H1 (cell line): ENCODE measurements at regions not wholly inside any gene's neighbourhood (a gene's known extent, or its start where the extent isn't known, plus 50 kb on each side); places are given as distances from the start of the nearest gene placed in this dataset.

Source experiments
- CTCF ChIA-PET: fragments of 300-600 bp; sonication (Branson Sonifier 250); formaldehyde crosslinking; loops from one replicate; lab custom pipeline; 2021; ENCODE audit not compliant: partially characterized antibody; lab: Charles Lee
- POLR2A ChIA-PET: fragments of 300-600 bp; sonication (Branson Sonifier 250); formaldehyde crosslinking; loops from one replicate; lab custom pipeline; 2021; ENCODE audit warnings: inconsistent platforms; ENCODE audit not compliant: partially characterized antibody; lab: Charles Lee
- DNase-seq, 2 experiments: peaks; one replicate each; pipeline versions ENCODE4 v3.0.0 to v3.0.0-alpha.2; 2010 to 2022; ENCODE audit warnings: low spot score in 2 of 2, low read depth in 1 of 2, mixed read lengths in 1 of 2
- FAIRE-seq: peaks from 2 replicates; lab custom pipeline; 2011; peaks lifted over from hg19 to GRCh38; lab: Jason Lieb, UNC
- H2AFZ ChIP-seq: 2 replicates; pipeline ENCODE4 v1.8.1; 2012; ENCODE audit warnings: low read length, inconsistent platforms
- H2AK5ac ChIP-seq: 2 replicates; pipeline ENCODE4 v1.6.1; 2013; ENCODE audit warnings: low read depth, low read length
- H2BK120ac ChIP-seq: replicated peaks from 2 replicates; pipeline ENCODE3; 2013; ENCODE audit warnings: low read depth, low read length, inconsistent platforms
- H2BK12ac ChIP-seq: 2 replicates; pipeline ENCODE4 v1.6.1; 2013; ENCODE audit warnings: low read depth, low read length
- H2BK15ac ChIP-seq: 2 replicates; pipeline ENCODE4 v1.6.1; 2013; ENCODE audit warnings: low read length
- H2BK20ac ChIP-seq: 2 replicates; pipeline ENCODE4 v1.6.1; 2013; ENCODE audit warnings: low read length
- H2BK5ac ChIP-seq: 2 replicates; pipeline ENCODE4 v1.6.1; 2013; ENCODE audit warnings: low read depth, low read length
- H3K14ac ChIP-seq: 2 replicates; pipeline ENCODE4 v1.6.1; 2013; ENCODE audit warnings: inconsistent platforms; ENCODE audit not compliant: insufficient read length
- H3K18ac ChIP-seq: 2 replicates; pipeline ENCODE4 v1.6.1; 2013; ENCODE audit warnings: low read length; ENCODE audit errors: extremely low read depth
- H3K23ac ChIP-seq: 2 replicates; pipeline ENCODE4 v1.6.1; 2013; ENCODE audit warnings: inconsistent platforms; ENCODE audit not compliant: insufficient read length
- H3K23me2 ChIP-seq: 2 replicates; pipeline ENCODE4 v1.6.1; 2013; ENCODE audit warnings: low read depth, low read length
- H3K27ac ChIP-seq: 2 replicates; pipeline ENCODE4 v1.6.1; 2011; ENCODE audit warnings: low read depth, low read length, inconsistent platforms
- H3K27me3 ChIP-seq, 4 experiments: replicated peaks in 1 of 4; 1 replicate in 1 of 4; 2 replicates in 3 of 4; pipeline versions ENCODE4 v1.6.1 to v1.8.1; 2011 to 2013; ENCODE audit warnings: low read length in 3 of 4, mild to moderate bottlenecking in 3 of 4, inconsistent platforms in 2 of 4, mixed read lengths in 2 of 4, moderate library complexity in 1 of 4; ENCODE audit not compliant: control insufficient read depth in 3 of 4, insufficient read depth in 3 of 4; ENCODE audit errors: extremely low read depth in 1 of 4
- H3K36me3 ChIP-seq, 4 experiments: 2 replicates each; pipeline versions ENCODE4 v1.6.1 to v1.8.1; 2011 to 2013; ENCODE audit warnings: mild to moderate bottlenecking in 4 of 4, low read length in 3 of 4, moderate library complexity in 2 of 4, control low read depth in 1 of 4, inconsistent platforms in 1 of 4; ENCODE audit not compliant: insufficient read depth in 4 of 4, control insufficient read depth in 2 of 4
- H3K4ac ChIP-seq: replicated peaks from 2 replicates; pipeline ENCODE3; 2013; ENCODE audit warnings: low read length, low read depth, mixed read lengths, inconsistent platforms; ENCODE audit not compliant: insufficient read length
- H3K4me1 ChIP-seq, 4 experiments: replicated peaks in 1 of 4; 1 replicate in 1 of 4; 2 replicates in 3 of 4; pipeline versions ENCODE4 v1.6.1 to v1.8.1; 2011 to 2013; ENCODE audit warnings: low read length in 3 of 4, inconsistent platforms in 2 of 4, mixed read lengths in 1 of 4; ENCODE audit not compliant: insufficient read depth in 4 of 4, control insufficient read depth in 3 of 4
- H3K4me2 ChIP-seq, 2 experiments: 2 replicates each; pipeline versions ENCODE4 v1.6.1 to v1.8.1; 2011 to 2013; ENCODE audit warnings: low read depth in 2 of 2, low read length in 2 of 2, control low read depth in 1 of 2, inconsistent platforms in 1 of 2, mild to moderate bottlenecking in 1 of 2; ENCODE audit not compliant: insufficient read depth in 1 of 2
- H3K4me3 ChIP-seq, 4 experiments: fragments of 200-600, 300-600 bp in 1 of 4; sonication (generic), shearing (Covaris generic), sonication (Bioruptor Twin) in 1 of 4; 2 replicates each; pipeline versions ENCODE4 v1.5.1 to v1.8.1; 2011 to 2016; ENCODE audit warnings: low read length in 4 of 4, low read depth in 3 of 4, control low read depth in 2 of 4, inconsistent platforms in 2 of 4, mild to moderate bottlenecking in 2 of 4, mixed read lengths in 1 of 4, moderate library complexity in 1 of 4; ENCODE audit not compliant: insufficient read depth in 2 of 4; ENCODE audit errors: extremely low read depth in 1 of 4
- H3K56ac ChIP-seq: replicated peaks from 2 replicates; pipeline ENCODE3; 2013; ENCODE audit warnings: low read depth, mild to moderate bottlenecking, mixed read lengths, low read length, inconsistent platforms; ENCODE audit not compliant: insufficient read length
- H3K79me1 ChIP-seq: 2 replicates; pipeline ENCODE4 v1.6.1; 2013; ENCODE audit warnings: low read depth, low read length, control low read depth
- H3K79me2 ChIP-seq, 2 experiments: 2 replicates each; pipeline versions ENCODE4 v1.6.1 to v1.8.1; 2012 to 2013; ENCODE audit warnings: low read length in 2 of 2, mild to moderate bottlenecking in 2 of 2, inconsistent platforms in 1 of 2; ENCODE audit not compliant: insufficient read depth in 2 of 2, control insufficient read depth in 1 of 2
- H3K9ac ChIP-seq, 4 experiments: replicated peaks in 1 of 4; 1 replicate in 1 of 4; 2 replicates in 3 of 4; pipeline versions ENCODE4 v1.6.1 to v1.8.1; 2011 to 2013; ENCODE audit warnings: low read depth in 3 of 4, low read length in 3 of 4, control low read depth in 2 of 4, mild to moderate bottlenecking in 2 of 4, moderate library complexity in 2 of 4, inconsistent platforms in 1 of 4; ENCODE audit errors: extremely low read depth in 1 of 4
- H3K9me3 ChIP-seq, 2 experiments: 2 replicates each; pipeline versions ENCODE4 v1.6.1 to v1.8.1; 2012 to 2013; ENCODE audit warnings: mild to moderate bottlenecking in 2 of 2, moderate library complexity in 2 of 2, control low read depth in 1 of 2, inconsistent platforms in 1 of 2, low read depth in 1 of 2, low read length in 1 of 2, mixed read lengths in 1 of 2; ENCODE audit not compliant: insufficient read depth in 2 of 2
- H4K20me1 ChIP-seq, 2 experiments: replicated peaks in 1 of 2; 2 replicates each; pipeline versions ENCODE3 to v1.8.1; 2011 to 2013; ENCODE audit warnings: inconsistent platforms in 2 of 2, low read length in 2 of 2, mild to moderate bottlenecking in 1 of 2; ENCODE audit not compliant: insufficient read depth in 2 of 2, control insufficient read depth in 1 of 2
- H4K5ac ChIP-seq: 2 replicates; pipeline ENCODE4 v1.6.1; 2013; ENCODE audit warnings: low read length, low read depth, mixed read lengths, inconsistent platforms; ENCODE audit not compliant: insufficient read length
- H4K8ac ChIP-seq: 2 replicates; pipeline ENCODE4 v1.8.0; 2013; ENCODE audit warnings: mild to moderate bottlenecking, moderate library complexity, low read length, inconsistent platforms; ENCODE audit not compliant: insufficient read depth; ENCODE audit errors: extremely low read depth
- H4K91ac ChIP-seq: replicated peaks from 2 replicates; pipeline ENCODE3; 2013; ENCODE audit warnings: low read length, mixed read lengths, inconsistent platforms; ENCODE audit not compliant: insufficient read length
- CTCF ChIP-seq, 3 experiments: IDR thresholded peaks; 1 replicate in 2 of 3; 2 replicates in 1 of 3; pipeline versions ENCODE4 v1.5.1 to v1.6.1; 2011; ENCODE audit warnings: low read length in 3 of 3, mild to moderate bottlenecking in 3 of 3, inconsistent platforms in 2 of 3, low read depth in 1 of 3, moderate library complexity in 1 of 3; ENCODE audit not compliant: insufficient read depth in 1 of 3; ENCODE audit errors: control extremely low read depth in 1 of 3
- E2F6 ChIP-seq: IDR thresholded peaks from 2 replicates; pipeline ENCODE4 v1.6.1; 2012; ENCODE audit warnings: inconsistent platforms
- EZH2 ChIP-seq: fragments of 200-600 bp; sonication (generic); IDR thresholded peaks from 2 replicates; pipeline ENCODE4 v1.7.1; 2012; ENCODE audit warnings: low read depth, mild to moderate bottlenecking, moderate library complexity, low read length, inconsistent platforms; ENCODE audit not compliant: severe bottlenecking
- FOSL1 ChIP-seq: IDR thresholded peaks from 2 replicates; pipeline ENCODE4 v1.6.1; 2011; ENCODE audit warnings: mild to moderate bottlenecking, low read depth, low read length, moderate library complexity; ENCODE audit not compliant: insufficient read depth
- GTF2F1 ChIP-seq: IDR thresholded peaks from 2 replicates; pipeline ENCODE4 v1.6.1; 2012; ENCODE audit warnings: low read depth, low read length, improper control_type of control experiment, borderline replicate concordance
- MAFK ChIP-seq: IDR thresholded peaks from 2 replicates; pipeline ENCODE4 v1.6.1; 2012; ENCODE audit warnings: low read depth, mild to moderate bottlenecking, improper control_type of control experiment, low read length
- MAX ChIP-seq: IDR thresholded peaks from 2 replicates; pipeline ENCODE4 v1.6.1; 2012; ENCODE audit warnings: inconsistent platforms
- RBBP5 ChIP-seq: IDR thresholded peaks from 2 replicates; pipeline ENCODE4 v1.7.1; 2012; ENCODE audit warnings: low read depth, mild to moderate bottlenecking, inconsistent platforms, low read length, moderate library complexity, borderline replicate concordance
- SP4 ChIP-seq: IDR thresholded peaks from 2 replicates; pipeline ENCODE4 v1.6.1; 2012; ENCODE audit warnings: low read length, inconsistent platforms
- SUZ12 ChIP-seq: fragments of 200-600 bp; sonication (generic); IDR thresholded peaks from 2 replicates; pipeline ENCODE4 v1.6.1; 2012; ENCODE audit warnings: mild to moderate bottlenecking, inconsistent platforms, low read length, moderate library complexity, mixed read lengths
- TBP ChIP-seq: IDR thresholded peaks from 2 replicates; pipeline ENCODE4 v1.6.1; 2011; ENCODE audit warnings: low read depth, low read length, improper control_type of control experiment
- WGBS, 2 experiments: shearing (Covaris generic) in 1 of 2; methylation state at CpG; one replicate each; pipeline versions ENCODE4 v1.1.6 to v1.1.7; 2013 to 2015; ENCODE audit warnings: low lambda C conversion rate in 2 of 2, mixed read lengths in 2 of 2, inconsistent platforms in 1 of 2, low coverage in 1 of 2, missing lambda C conversion rate in 1 of 2; ENCODE audit not compliant: insufficient replicate concordance in 2 of 2, insufficient coverage in 1 of 2, insufficient read length in 1 of 2; ENCODE audit errors: extremely low coverage in 1 of 2, missing lambda C conversion rate in 1 of 2; 5-methylcytosine and 5-hydroxymethylcytosine counted together

GRCh38 chr5:67506241-67506640, 309.6 kb upstream of the CD180 start:
- ChIA-PET CTCF (interaction anchor here (0.6 to 1.4 kb wide), 6 partner anchors 152 to 1141 kb away, joined by 3 to 4 read pairs (median 3); no protein-coding TSS in a partner anchor), POLR2A (no interaction called here)
- no peak overlapping the region for H2AFZ ChIP-seq
- no peak for TF ChIP-seq E2F6
- no peak for TF ChIP-seq MAFK
- TF ChIP-seq CTCF (IDR thresholded peaks at IDR 0.05; ENCODE audit: control extremely low read depth in 1 of 3, insufficient read depth in 1 of 3, low read depth in 1 of 3, low read length in 3 of 3) = no peak
- TF ChIP-seq FOSL1 = no peak
- TF ChIP-seq GTF2F1 = no peak
- no peak for TF ChIP-seq MAX
- TF ChIP-seq EZH2 = no peak
- no peak for TF ChIP-seq SUZ12
- TF ChIP-seq RBBP5 = no peak
- no peak for TF ChIP-seq SP4
- TF ChIP-seq TBP = no peak

More at GRCh38 chr5:67506241-67506640, 309.6 kb upstream of the CD180 start:
- Histone ChIP-seq H2AK5ac (no peak overlapping the region), H3K36me3 (no peaks in the 10 kb centered on the region), H4K20me1 (no peaks in the 10 kb centered on the region), H2BK12ac (no peak overlapping the region), H3K18ac (no peak overlapping the region), H2BK5ac (no peak overlapping the region), H2BK15ac (no peak overlapping the region), H3K27me3 (no peaks in the 10 kb centered on the region), H3K4me3 (no peak overlapping the region), H2BK20ac (no peak overlapping the region), H4K8ac (no peak overlapping the region), H3K23ac (no peak overlapping the region), H3K4ac (no peak overlapping the region), H3K4me1 (no peaks in the 10 kb centered on the region), H3K23me2 (no peaks in the 10 kb centered on the region), H3K79me1 (no peaks in the 10 kb centered on the region), H3K4me2 (no peak overlapping the region), H3K9ac (no peak overlapping the region), H3K9me3 (no peaks in the 10 kb centered on the region), H3K27ac (no peak overlapping the region), H3K56ac (no peak overlapping the region), H2BK120ac (no peak overlapping the region), H4K5ac (no peak overlapping the region), H3K14ac (no peak overlapping the region), H3K79me2 (no peaks in the 10 kb centered on the region), H4K91ac (no peak overlapping the region)
- 90% methylated on average over 2 of the region's 2 CpGs; no CpG with 5 or more reads in 1 of the 2 experiments for WGBS, 2 experiments
- FAIRE-seq (no peak), DNase-seq (no peak)
